Suprapubic skin (tissue), 4 donors: ENCODE measurements at regions not wholly inside any gene's neighbourhood (a gene's known extent, or its start where the extent isn't known, plus 50 kb on each side); places are given as distances from the start of the nearest gene placed in this dataset.

Source experiments
- DNase-seq, 2 donors: peaks; one replicate each; pipeline ENCODE4 v3.0.0-alpha.2; 2019; ENCODE audit warnings: low spot score in 2 of 2
- H3K27ac ChIP-seq: fragments of 200-600 bp; sonication (generic); one replicate; pipeline ENCODE4 v1.5.1; 2019
- H3K27me3 ChIP-seq: fragments of 200-600 bp; sonication (generic); one replicate; pipeline ENCODE4 v1.5.1; 2019
- H3K36me3 ChIP-seq: fragments of 200-600 bp; sonication (generic); one replicate; pipeline ENCODE4 v1.5.1; 2019
- H3K4me1 ChIP-seq: fragments of 200-600 bp; sonication (generic); one replicate; pipeline ENCODE4 v1.5.1; 2019
- H3K4me3 ChIP-seq: fragments of 200-600 bp; sonication (generic); one replicate; pipeline ENCODE4 v1.5.1; 2019; ENCODE audit warnings: mild to moderate bottlenecking
- H3K9me3 ChIP-seq: fragments of 200-600 bp; sonication (generic); one replicate; pipeline ENCODE4 v1.5.1; 2019
- CTCF ChIP-seq, 2 donors: fragments of 200-600 bp in 1 of 2; fragments of 450-650 bp in 1 of 2; sonication (generic) in 1 of 2; IDR thresholded peaks; one replicate each; pipeline ENCODE4 v1.5.1; 2016 to 2019; ENCODE audit warnings: antibody characterized with exemption in 2 of 2, mild to moderate bottlenecking in 1 of 2, moderate library complexity in 1 of 2
- EP300 ChIP-seq: sonication (generic); formaldehyde crosslinking; IDR thresholded peaks from one replicate; pipeline ENCODE4 v1.6.1; 2017; ENCODE audit warnings: antibody characterized with exemption
- POLR2A ChIP-seq, 2 donors: fragments of 450-650 bp; IDR thresholded peaks; one replicate each; pipeline ENCODE4 v1.6.1; 2017; ENCODE audit warnings: antibody characterized with exemption in 2 of 2, mild to moderate bottlenecking in 2 of 2, moderate library complexity in 2 of 2
- POLR2AphosphoS5 ChIP-seq, 3 donors: sonication (generic); formaldehyde crosslinking; IDR thresholded peaks; one replicate each; pipeline ENCODE4 v1.6.1; 2017; ENCODE audit warnings: antibody characterized with exemption in 3 of 3
- WGBS: methylation state at CpG from one replicate; pipeline ENCODE4 v1.1.5; 2018; 5-methylcytosine and 5-hydroxymethylcytosine counted together

- Histone ChIP-seq H3K36me3 (no peaks in the 10 kb centered on the region), H3K4me1 (peaks cover 3% of the 10 kb centered on the region), H3K27me3 (no peaks in the 10 kb centered on the region), H3K27ac (no peak overlapping the region), H3K9me3 (no peaks in the 10 kb centered on the region), H3K4me3 (no peak overlapping the region)
- TF ChIP-seq POLR2AphosphoS5 (IDR thresholded peaks at IDR 0.05) (no peak), POLR2A (IDR thresholded peaks at IDR 0.05) (no peak), CTCF (IDR thresholded peaks at IDR 0.05) (no peak), EP300 (no peak)
- WGBS, result 86% methylated on average over 5 of the region's 5 CpGs
- DNase-seq, result no peak
Measured at GRCh38 chr3:64761729-64762128, 73.9 kb upstream of the ADAMTS9 start.

GRCh38 chr3:64760258-64760657 is 72.5 kb upstream of the ADAMTS9 start:
- Histone ChIP-seq H3K27ac (no peak overlapping the region), H3K4me1 (peaks cover 14% of the 10 kb centered on the region), H3K9me3 (no peaks in the 10 kb centered on the region), H3K36me3 (no peaks in the 10 kb centered on the region), H3K27me3 (no peaks in the 10 kb centered on the region), H3K4me3 (no peak overlapping the region)
- TF ChIP-seq POLR2A (IDR thresholded peaks at IDR 0.05) (no peak), CTCF (IDR thresholded peaks at IDR 0.05) (no peak), EP300 (no peak), POLR2AphosphoS5 (IDR thresholded peaks at IDR 0.05) (no peak)
- WGBS, result 86% methylated on average over 5 of the region's 5 CpGs
- no peak for DNase-seq

- H3K27me3 ChIP-seq, result no peaks in the 10 kb centered on the region
- no peaks in the 10 kb centered on the region for H3K9me3 ChIP-seq
- no peak overlapping the region for H3K4me3 ChIP-seq
- TF ChIP-seq EP300 (peak; percentile 77), CTCF (IDR thresholded peaks at IDR 0.05) (no peak)
- no peaks in the 10 kb centered on the region for H3K36me3 ChIP-seq
- DNase-seq, result no peak
- H3K4me1 ChIP-seq, result peaks cover 14% of the 10 kb centered on the region
- H3K27ac ChIP-seq, result no peak overlapping the region
- WGBS, result 73% methylated on average over 2 of the region's 2 CpGs
Measured at GRCh38 chr3:64759811-64760210, 72.0 kb upstream of the ADAMTS9 start.

GRCh38 chr3:64756398-64756986 is 68.7 kb upstream of the ADAMTS9 start:
- H3K4me3 ChIP-seq, result no peak overlapping the region
- TF ChIP-seq POLR2AphosphoS5 (IDR thresholded peaks at IDR 0.05), result no peak
- no peak for TF ChIP-seq CTCF (IDR thresholded peaks at IDR 0.05)
- no peak for TF ChIP-seq EP300
- no peak for TF ChIP-seq POLR2A (IDR thresholded peaks at IDR 0.05)
- peaks cover 14% of the 10 kb centered on the region for H3K4me1 ChIP-seq
- WGBS, result 55% methylated on average over 2 of the region's 2 CpGs
- no peak overlapping the region for H3K27ac ChIP-seq
- no peaks in the 10 kb centered on the region for H3K36me3 ChIP-seq
- no peaks in the 10 kb centered on the region for H3K27me3 ChIP-seq
- DNase-seq, result no peak
- no peaks in the 10 kb centered on the region for H3K9me3 ChIP-seq

- no peaks in the 10 kb centered on the region for H3K36me3 ChIP-seq
- no peak for DNase-seq
- H3K4me1 ChIP-seq, result peaks cover 3% of the 10 kb centered on the region
- H3K27ac ChIP-seq, result no peak overlapping the region
- no peaks in the 10 kb centered on the region for H3K27me3 ChIP-seq
- TF ChIP-seq EP300 (no peak), POLR2A (IDR thresholded peaks at IDR 0.05) (no peak), CTCF (IDR thresholded peaks at IDR 0.05) (no peak), POLR2AphosphoS5 (IDR thresholded peaks at IDR 0.05) (no peak)
- H3K4me3 ChIP-seq, result no peak overlapping the region
- H3K9me3 ChIP-seq, result no peaks in the 10 kb centered on the region
- 68% methylated on average over 6 of the region's 6 CpGs for WGBS
Measured at GRCh38 chr3:64748244-64748904, 60.6 kb upstream of the ADAMTS9 start.
